Naive thymus-derived CD4-positive, alpha-beta T cell (primary cell): ENCODE measurements at regions not wholly inside any gene's neighbourhood (a gene's known extent, or its start where the extent isn't known, plus 50 kb on each side); places are given as distances from the start of the nearest gene placed in this dataset.

ENCODE experiments used
- ATAC-seq: fragments of 150-1000 bp; cut with Tn5 transposase; 2 replicates; pipeline ENCODE4 v1.10.0; 2021; ENCODE audit warnings: mild to moderate bottlenecking, moderate library complexity
- CTCF ChIA-PET: fragments of 350-600 bp; sonication (Branson Sonifier 250); formaldehyde crosslinking; loops from one replicate; lab custom pipeline; 2021; ENCODE audit warnings: antibody characterized with exemption; lab: Charles Lee
- POLR2A ChIA-PET: fragments of 350-600 bp; sonication (Branson Sonifier 250); formaldehyde crosslinking; loops from one replicate; lab custom pipeline; 2021; ENCODE audit warnings: antibody characterized with exemption, inconsistent platforms; lab: Charles Lee
- DNase-seq, 9 donors: peaks; one replicate each; pipeline versions ENCODE4 v3.0.0 to v3.0.0-alpha.2; 2020 to 2022; ENCODE audit warnings: mixed read lengths in 1 of 9
- H3K27ac ChIP-seq: one replicate; pipeline ENCODE4 v1.7.0; 2013; ENCODE audit warnings: mild to moderate bottlenecking, low read depth, low read length, moderate library complexity
- H3K27me3 ChIP-seq, 2 donors: one replicate each; pipeline ENCODE4 v1.7.0; 2013; ENCODE audit warnings: low read length in 2 of 2, mild to moderate bottlenecking in 2 of 2, moderate library complexity in 2 of 2; ENCODE audit not compliant: control insufficient read depth in 2 of 2, insufficient read depth in 2 of 2
- H3K36me3 ChIP-seq, 3 experiments: 1 replicate in 2 of 3; 2 replicates in 1 of 3; pipeline ENCODE4 v1.7.0; 2013; ENCODE audit warnings: low read length in 3 of 3, mild to moderate bottlenecking in 3 of 3, moderate library complexity in 1 of 3; ENCODE audit not compliant: insufficient read depth in 3 of 3, control insufficient read depth in 2 of 3
- H3K4me1 ChIP-seq, 2 donors: one replicate each; pipeline ENCODE4 v1.7.0; 2013; ENCODE audit warnings: low read length in 2 of 2, mild to moderate bottlenecking in 2 of 2, moderate library complexity in 1 of 2; ENCODE audit not compliant: control insufficient read depth in 2 of 2, insufficient read depth in 2 of 2
- H3K4me3 ChIP-seq: 2 replicates; pipeline ENCODE4 v1.7.0; 2013; ENCODE audit warnings: mild to moderate bottlenecking, low read length
- H3K9me3 ChIP-seq, 3 experiments: 1 replicate in 2 of 3; 2 replicates in 1 of 3; pipeline ENCODE4 v1.7.0; 2013; ENCODE audit warnings: low read length in 3 of 3; ENCODE audit not compliant: control insufficient read depth in 2 of 3
- H3K27ac Mint-ChIP-seq, 9 donors: one replicate each; pipeline ENCODE4 v1.8.0; 2020 to 2022; ENCODE audit warnings: mixed read lengths in 9 of 9, mild to moderate bottlenecking in 8 of 9, moderate library complexity in 5 of 9, inconsistent platforms in 2 of 9
- H3K27me3 Mint-ChIP-seq, 5 donors: one replicate each; pipeline ENCODE4 v1.8.0; 2021 to 2022; ENCODE audit warnings: mixed read lengths in 5 of 5, mild to moderate bottlenecking in 1 of 5
- H3K36me3 Mint-ChIP-seq, 5 donors: one replicate each; pipeline ENCODE4 v1.8.0; 2020 to 2022; ENCODE audit warnings: mixed read lengths in 5 of 5, mild to moderate bottlenecking in 3 of 5, inconsistent platforms in 1 of 5
- H3K4me1 Mint-ChIP-seq, 7 donors: one replicate each; pipeline ENCODE4 v1.8.0; 2020 to 2022; ENCODE audit warnings: mixed read lengths in 7 of 7, mild to moderate bottlenecking in 3 of 7, inconsistent platforms in 1 of 7
- H3K4me3 Mint-ChIP-seq, 10 donors: one replicate each; pipeline ENCODE4 v1.8.0; 2020 to 2022; ENCODE audit warnings: mild to moderate bottlenecking in 10 of 10, mixed read lengths in 10 of 10, moderate library complexity in 6 of 10, inconsistent platforms in 2 of 10
- H3K9me3 Mint-ChIP-seq, 11 donors: one replicate each; pipeline ENCODE4 v1.8.0; 2020 to 2022; ENCODE audit warnings: mixed read lengths in 11 of 11, mild to moderate bottlenecking in 4 of 11, inconsistent platforms in 1 of 11, moderate library complexity in 1 of 11
- intact Hi-C, 2 donors: fragments of 100-400 bp; cut with micrococcal nuclease; formaldehyde crosslinking; loops; one replicate each; pipeline ENCODE4 v1.15.1; 2023

DNA sequence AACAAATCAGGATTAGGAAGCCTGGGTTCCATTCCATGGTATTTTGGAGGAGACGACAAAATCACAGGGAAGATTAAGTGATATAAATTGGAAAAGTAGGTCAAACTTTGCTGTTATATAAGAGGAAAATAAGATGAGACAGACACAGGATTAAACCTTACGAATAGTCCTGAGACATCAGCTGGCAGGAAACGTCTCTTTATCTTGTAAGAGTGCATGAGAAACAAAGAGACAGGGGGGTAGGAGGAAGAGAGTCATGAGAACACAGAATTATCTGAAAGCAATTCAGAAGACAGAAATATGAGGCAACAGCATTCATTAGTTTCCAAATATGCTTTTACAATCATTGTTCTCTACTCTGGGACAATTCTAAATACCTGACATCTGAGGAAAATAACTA lies 310.6 kb upstream of the MIR17HG start:
- intact Hi-C loops, result no loop called here
- peaks cover 0 to 10% (median 0%) of the 10 kb centered on the region in 11 donors for H3K9me3 Mint-ChIP-seq
- Histone ChIP-seq H3K4me1 (no peaks in the 10 kb centered on the region), H3K4me3 (no peak overlapping the region), H3K9me3 (no peaks in the 10 kb centered on the region), H3K36me3 (no peaks in the 10 kb centered on the region), H3K27ac (no peak overlapping the region), H3K27me3 (no peaks in the 10 kb centered on the region)
- ChIA-PET CTCF (no interaction called here), POLR2A (no interaction called here)
- ATAC-seq (no peak), DNase-seq (no peak)
- H3K4me1 Mint-ChIP-seq, result no peaks in the 10 kb centered on the region
- no peak overlapping the region for H3K4me3 Mint-ChIP-seq
- H3K36me3 Mint-ChIP-seq, result no peaks in the 10 kb centered on the region
- no peaks in the 10 kb centered on the region for H3K27me3 Mint-ChIP-seq
- H3K27ac Mint-ChIP-seq, result no peak overlapping the region

DNA sequence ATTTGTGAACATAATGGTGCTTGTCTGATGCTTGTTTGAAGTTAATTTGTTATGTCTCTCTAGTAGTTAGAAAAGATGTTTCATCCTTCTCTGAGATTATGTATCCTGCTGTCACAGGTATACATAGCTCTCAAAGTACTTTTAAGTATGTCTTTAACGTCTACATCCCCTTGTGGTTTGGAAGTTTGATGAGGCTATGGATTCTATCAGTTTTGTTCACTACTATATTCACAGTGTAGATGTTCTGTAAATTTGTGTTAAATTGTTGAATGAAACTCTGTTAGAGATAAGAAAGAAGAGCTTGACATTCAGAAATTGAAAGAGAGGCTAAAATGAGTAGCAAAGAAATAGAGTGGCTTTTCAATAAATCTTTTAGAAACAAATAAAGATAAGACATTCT lies 304.6 kb upstream of the MIR17HG start:
- no peak overlapping the region for H3K27ac ChIP-seq
- no peaks in the 10 kb centered on the region for H3K4me1 Mint-ChIP-seq
- H3K36me3 Mint-ChIP-seq, result no peaks in the 10 kb centered on the region
- DNase-seq, result no peak
- no peaks in the 10 kb centered on the region for H3K36me3 ChIP-seq
- H3K27me3 ChIP-seq, result no peaks in the 10 kb centered on the region
- no peaks in the 10 kb centered on the region for H3K27me3 Mint-ChIP-seq
- no peaks in the 10 kb centered on the region for H3K9me3 ChIP-seq
- peaks cover 0 to 5% (median 0%) of the 10 kb centered on the region in 11 donors for H3K9me3 Mint-ChIP-seq
- intact Hi-C loops, result no loop called here
- H3K4me3 Mint-ChIP-seq, result no peak overlapping the region
- H3K4me1 ChIP-seq, result no peaks in the 10 kb centered on the region
- ATAC-seq, result no peak
- ChIA-PET POLR2A (no interaction called here), CTCF (no interaction called here)
- H3K4me3 ChIP-seq, result no peak overlapping the region
- H3K27ac Mint-ChIP-seq, result no peak overlapping the region

DNA sequence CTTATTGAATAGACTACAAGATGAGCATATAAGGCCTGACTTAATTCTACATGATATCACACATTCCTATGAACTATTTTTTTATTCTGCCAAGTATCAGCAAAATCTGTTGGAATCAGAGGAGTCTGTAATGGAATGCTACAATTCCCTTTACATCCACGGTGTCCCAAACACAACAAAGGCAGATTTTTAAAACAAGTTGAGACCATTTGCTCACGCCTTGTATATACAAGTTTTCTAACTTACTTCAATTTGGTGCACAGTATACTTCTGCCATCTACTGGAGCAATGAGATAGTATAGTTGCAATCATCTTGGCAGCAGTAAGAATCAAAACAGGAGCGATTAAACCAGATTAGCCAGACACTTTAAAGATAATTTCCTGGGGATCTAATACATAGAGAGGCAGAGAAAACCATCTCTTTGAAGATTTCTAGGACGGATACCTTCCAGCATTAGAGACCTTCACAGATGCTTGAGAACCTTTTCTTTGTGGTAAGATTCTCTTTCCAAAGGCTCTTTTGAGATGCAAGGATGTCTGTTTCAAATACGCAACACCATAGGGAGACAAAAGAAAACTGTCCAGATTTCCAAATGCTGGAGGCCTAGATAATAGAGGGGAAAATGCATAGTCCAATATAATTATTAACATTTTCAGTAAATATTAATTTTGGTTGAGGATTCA lies 302.0 kb upstream of the MIR17HG start:
- POLR2A ChIA-PET, result no interaction called here
- no peaks in the 10 kb centered on the region for H3K9me3 ChIP-seq
- Mint-ChIP-seq H3K4me3 (no peak overlapping the region), H3K36me3 (no peaks in the 10 kb centered on the region), H3K27ac (no peak overlapping the region), H3K9me3 (peaks cover 0 to 5% (median 0%) of the 10 kb centered on the region in 11 donors), H3K4me1 (no peaks in the 10 kb centered on the region), H3K27me3 (no peaks in the 10 kb centered on the region)
- H3K4me1 ChIP-seq, result no peaks in the 10 kb centered on the region
- DNase-seq (no peak), ATAC-seq (no peak)
- H3K27ac ChIP-seq, result no peak overlapping the region
- H3K4me3 ChIP-seq, result no peak overlapping the region
- no peaks in the 10 kb centered on the region for H3K27me3 ChIP-seq
- intact Hi-C loops, result no loop called here
- CTCF ChIA-PET, result no interaction called here
- H3K36me3 ChIP-seq, result no peaks in the 10 kb centered on the region

DNA sequence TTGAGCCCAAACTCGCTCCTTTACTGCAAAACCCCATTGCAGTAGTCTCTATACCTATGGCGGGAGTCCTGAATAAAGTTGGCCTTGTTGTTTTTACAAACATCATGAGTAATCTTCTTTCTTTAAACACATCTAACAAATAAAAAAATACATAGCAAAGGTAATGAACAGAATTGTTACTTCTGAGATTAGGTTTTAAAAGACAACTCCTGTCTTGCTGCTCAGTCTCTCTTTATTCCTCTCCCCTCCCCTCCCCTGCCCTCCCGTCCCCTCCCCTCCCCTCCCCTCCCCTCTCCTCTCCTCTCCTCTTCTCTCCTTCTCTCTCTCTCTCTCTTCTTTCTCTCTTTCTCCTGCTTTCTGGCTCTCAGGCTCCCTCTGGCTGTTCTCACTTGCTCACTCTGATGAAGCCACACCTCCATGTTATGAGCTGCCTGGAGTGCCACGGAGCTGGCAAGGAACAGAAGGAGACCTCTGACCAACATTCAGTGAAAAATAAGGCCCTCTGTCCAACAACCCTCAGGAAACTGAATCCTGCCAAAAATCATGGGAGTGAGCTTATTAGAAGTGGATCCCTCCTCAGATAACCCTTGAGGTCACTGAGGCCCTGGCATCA lies 300.7 kb upstream of the MIR17HG start:
- Histone ChIP-seq H3K36me3 (no peaks in the 10 kb centered on the region), H3K27ac (no peak overlapping the region), H3K9me3 (no peaks in the 10 kb centered on the region), H3K4me1 (no peaks in the 10 kb centered on the region), H3K4me3 (no peak overlapping the region), H3K27me3 (no peaks in the 10 kb centered on the region)
- Mint-ChIP-seq H3K9me3 (peaks cover 0 to 5% (median 0%) of the 10 kb centered on the region in 11 donors), H3K27me3 (no peaks in the 10 kb centered on the region), H3K36me3 (no peaks in the 10 kb centered on the region), H3K27ac (no peak overlapping the region), H3K4me3 (no peak overlapping the region), H3K4me1 (no peaks in the 10 kb centered on the region)
- ATAC-seq, result no peak
- CTCF ChIA-PET, result no interaction called here
- intact Hi-C loops, result no loop called here
- DNase-seq, result no peak
- POLR2A ChIA-PET, result no interaction called here

DNA sequence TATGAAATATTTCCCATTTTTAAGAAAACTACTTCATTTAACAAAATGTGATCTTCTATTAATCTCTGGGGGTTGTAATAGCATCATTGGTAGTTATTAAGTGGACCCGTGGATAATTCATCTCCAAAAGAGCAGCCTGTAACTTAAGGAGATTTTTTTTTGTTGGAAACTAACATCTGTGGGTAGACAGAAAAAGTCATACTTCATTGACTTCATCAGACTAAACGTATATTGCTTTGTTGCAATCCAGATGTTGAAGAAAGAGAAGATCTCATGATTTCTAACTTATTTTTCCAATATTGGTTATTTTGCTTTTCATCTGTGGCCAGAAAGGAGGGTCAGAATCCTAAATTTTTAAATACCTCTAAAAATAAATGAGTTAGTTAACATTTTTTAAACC lies 296.5 kb upstream of the MIR17HG start:
- intact Hi-C loops, result no loop called here
- DNase-seq (no peak), ATAC-seq (no peak)
- Histone ChIP-seq H3K9me3 (no peaks in the 10 kb centered on the region), H3K27ac (no peak overlapping the region), H3K4me1 (no peaks in the 10 kb centered on the region), H3K36me3 (no peaks in the 10 kb centered on the region), H3K4me3 (no peak overlapping the region), H3K27me3 (no peaks in the 10 kb centered on the region)
- no peaks in the 10 kb centered on the region for H3K4me1 Mint-ChIP-seq
- peaks cover 0 to 5% (median 0%) of the 10 kb centered on the region in 11 donors for H3K9me3 Mint-ChIP-seq
- H3K27me3 Mint-ChIP-seq, result no peaks in the 10 kb centered on the region
- H3K36me3 Mint-ChIP-seq, result no peaks in the 10 kb centered on the region
- H3K27ac Mint-ChIP-seq, result no peak overlapping the region
- H3K4me3 Mint-ChIP-seq, result no peak overlapping the region
- POLR2A ChIA-PET, result no interaction called here
- CTCF ChIA-PET, result no interaction called here

DNA sequence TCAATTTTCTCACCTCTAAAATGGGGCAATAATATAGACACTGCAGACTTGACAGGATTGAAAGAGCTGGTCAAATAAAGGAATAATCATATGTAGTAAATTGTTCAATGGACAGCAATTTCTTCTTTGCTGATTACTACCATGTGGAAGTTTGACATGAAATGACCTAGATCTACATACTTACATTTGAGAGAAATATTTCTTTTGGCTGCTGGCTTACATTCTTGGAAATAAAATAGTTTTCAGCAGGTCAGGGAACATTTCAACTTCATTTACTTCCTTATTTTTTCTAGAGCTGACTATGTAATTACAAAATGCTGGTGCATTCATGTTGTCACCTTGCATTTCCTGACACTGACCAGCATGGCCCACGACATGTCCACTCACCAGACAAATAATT lies 294.6 kb upstream of the MIR17HG start:
- intact Hi-C loops, result no loop called here
- no peaks in the 10 kb centered on the region for H3K36me3 Mint-ChIP-seq
- H3K36me3 ChIP-seq, result no peaks in the 10 kb centered on the region
- no peaks in the 10 kb centered on the region for H3K27me3 ChIP-seq
- ATAC-seq (no peak), DNase-seq (no peak)
- peaks cover 0 to 11% (median 4%) of the 10 kb centered on the region in 11 donors for H3K9me3 Mint-ChIP-seq
- H3K4me3 Mint-ChIP-seq, result no peak overlapping the region
- no peaks in the 10 kb centered on the region for H3K4me1 Mint-ChIP-seq
- ChIA-PET CTCF (no interaction called here), POLR2A (no interaction called here)
- H3K27ac ChIP-seq, result no peak overlapping the region
- H3K27ac Mint-ChIP-seq, result no peak overlapping the region
- H3K9me3 ChIP-seq, result no peaks in the 10 kb centered on the region
- H3K27me3 Mint-ChIP-seq, result no peaks in the 10 kb centered on the region
- H3K4me1 ChIP-seq, result no peaks in the 10 kb centered on the region
- no peak overlapping the region for H3K4me3 ChIP-seq
